ENCODE measurements at regions not wholly inside any gene's neighbourhood (a gene's known extent, or its start where the extent isn't known, plus 50 kb on each side); places are given as distances from the start of the nearest gene placed in this dataset.

- H3K27me3 ChIP-seq (ENCODE audit: control insufficient read depth in 2 of 2, insufficient read depth in 2 of 2, low read length in 2 of 2): no peaks in the 10 kb centered on the region
- BruUV-seq (replicated peaks): no TSS peak
- no peak for DNase-seq (ENCODE audit: low read depth, low spot score)
Measured at GRCh38 chr9:80204054-80204453, 632.3 kb downstream of the TLE4 start.

GRCh38 chr9:80197661-80198060 is 625.9 kb downstream of the TLE4 start:
- Histone ChIP-seq H3K27ac (ENCODE audit: insufficient read depth, low read depth, low read length) (no peak overlapping the region), H3K9me1 (replicated peaks; ENCODE audit: control insufficient read depth, extremely low read depth, insufficient read depth, low read length) (no peaks in the 10 kb centered on the region), H4K20me1 (replicated peaks; ENCODE audit: control insufficient read depth, extremely low read depth, insufficient read depth, low read length) (no peaks in the 10 kb centered on the region), H3K27me3 (ENCODE audit: control insufficient read depth in 2 of 2, insufficient read depth in 2 of 2, low read length in 2 of 2) (no peaks in the 10 kb centered on the region), H3K36me3 (ENCODE audit: control insufficient read depth in 2 of 2, extremely low read depth in 1 of 2, insufficient read depth in 2 of 2, low read length in 2 of 2) (no peaks in the 10 kb centered on the region), H3K79me2 (ENCODE audit: control insufficient read depth, insufficient read depth, low read length) (no peaks in the 10 kb centered on the region), H3K4me2 (ENCODE audit: insufficient read depth, low read length) (no peak overlapping the region), H3K4me1 (ENCODE audit: control insufficient read depth, extremely low read depth, insufficient read depth, low read length) (no peaks in the 10 kb centered on the region), H2AFZ (ENCODE audit: low read depth, low read length) (no peak overlapping the region), H3K9me3 (replicated peaks; ENCODE audit: control insufficient read depth, insufficient read depth, low read length) (no peaks in the 10 kb centered on the region), H3K4me3 (replicated peaks in 1 of 3; ENCODE audit: insufficient read depth in 1 of 3, low read depth in 1 of 3, low read length in 3 of 3) (no peak overlapping the region), H3K9ac (replicated peaks; ENCODE audit: extremely low read depth, insufficient read depth, low read length) (no peak overlapping the region)
- TF ChIP-seq POLR2A (IDR thresholded peaks at IDR 0.05; ENCODE audit: low read depth, low read length): no peak
- no peak for TF ChIP-seq GATA2 (IDR thresholded peaks at IDR 0.05; ENCODE audit: insufficient read depth, insufficient read length, low read depth, low read length)
- TF ChIP-seq CTCF (IDR thresholded peaks at IDR 0.05; ENCODE audit: extremely low read depth in 1 of 2, insufficient read depth in 1 of 2, low read depth in 1 of 2, low read length in 2 of 2): no peak
- no peak for TF ChIP-seq EZH2 (IDR thresholded peaks at IDR 0.05; ENCODE audit: borderline replicate concordance, low read depth, low read length, severe bottlenecking)
- no peak for TF ChIP-seq MYC (IDR thresholded peaks at IDR 0.05; ENCODE audit: low read depth, low read length)
- no peak for TF ChIP-seq FOS (IDR thresholded peaks at IDR 0.05; ENCODE audit: borderline replicate concordance, insufficient read depth, low read length)
- TF ChIP-seq JUN (IDR thresholded peaks at IDR 0.05; ENCODE audit: borderline replicate concordance, insufficient read depth, insufficient read length, low read depth): no peak
- no peak for TF ChIP-seq MAX (IDR thresholded peaks at IDR 0.05; ENCODE audit: insufficient read depth, insufficient read length)
- TF ChIP-seq POLR2AphosphoS5 (IDR thresholded peaks at IDR 0.05; ENCODE audit: insufficient read depth, low read depth, low read length): no peak
- ChIA-PET CTCF (no interaction called here), POLR2A (no interaction called here)
- intact Hi-C loops (cut with micrococcal nuclease) (no loop called here), dilution Hi-C loops (cut with MboI; ENCODE audit: extremely low pct_ligation_motif_present, low sequenced_read_pairs) (no loop called here)
- BruUV-seq (replicated peaks): no TSS peak
- DNase-seq (ENCODE audit: low read depth, low spot score): no peak
- no peak for FAIRE-seq

More at GRCh38 chr9:80204054-80204453, 632.3 kb downstream of the TLE4 start:
- Histone ChIP-seq H3K9me3 (replicated peaks; ENCODE audit: control insufficient read depth, insufficient read depth, low read length) (no peaks in the 10 kb centered on the region), H3K4me1 (ENCODE audit: control insufficient read depth, extremely low read depth, insufficient read depth, low read length) (no peaks in the 10 kb centered on the region), H3K36me3 (ENCODE audit: control insufficient read depth in 2 of 2, extremely low read depth in 1 of 2, insufficient read depth in 2 of 2, low read length in 2 of 2) (no peaks in the 10 kb centered on the region), H3K27ac (ENCODE audit: insufficient read depth, low read depth, low read length) (no peak overlapping the region), H3K4me2 (ENCODE audit: insufficient read depth, low read length) (no peak overlapping the region), H3K4me3 (replicated peaks in 1 of 3; ENCODE audit: insufficient read depth in 1 of 3, low read depth in 1 of 3, low read length in 3 of 3) (no peak overlapping the region), H3K79me2 (ENCODE audit: control insufficient read depth, insufficient read depth, low read length) (no peaks in the 10 kb centered on the region), H4K20me1 (replicated peaks; ENCODE audit: control insufficient read depth, extremely low read depth, insufficient read depth, low read length) (no peaks in the 10 kb centered on the region), H3K9me1 (replicated peaks; ENCODE audit: control insufficient read depth, extremely low read depth, insufficient read depth, low read length) (no peaks in the 10 kb centered on the region), H3K9ac (replicated peaks; ENCODE audit: extremely low read depth, insufficient read depth, low read length) (no peak overlapping the region), H2AFZ (ENCODE audit: low read depth, low read length) (no peak overlapping the region)
- FAIRE-seq: no peak
- dilution Hi-C loops (cut with MboI; ENCODE audit: extremely low pct_ligation_motif_present, low sequenced_read_pairs) (no loop called here), intact Hi-C loops (cut with micrococcal nuclease) (no loop called here)
- POLR2A ChIA-PET: no interaction called here
- CTCF ChIA-PET: no interaction called here
- TF ChIP-seq MAX (IDR thresholded peaks at IDR 0.05; ENCODE audit: insufficient read depth, insufficient read length): no peak
- no peak for TF ChIP-seq EZH2 (IDR thresholded peaks at IDR 0.05; ENCODE audit: borderline replicate concordance, low read depth, low read length, severe bottlenecking)
- no peak for TF ChIP-seq POLR2A (IDR thresholded peaks at IDR 0.05; ENCODE audit: low read depth, low read length)
- no peak for TF ChIP-seq MYC (IDR thresholded peaks at IDR 0.05; ENCODE audit: low read depth, low read length)
- no peak for TF ChIP-seq POLR2AphosphoS5 (IDR thresholded peaks at IDR 0.05; ENCODE audit: insufficient read depth, low read depth, low read length)
- TF ChIP-seq GATA2 (IDR thresholded peaks at IDR 0.05; ENCODE audit: insufficient read depth, insufficient read length, low read depth, low read length): no peak
- no peak for TF ChIP-seq FOS (IDR thresholded peaks at IDR 0.05; ENCODE audit: borderline replicate concordance, insufficient read depth, low read length)
- no peak for TF ChIP-seq JUN (IDR thresholded peaks at IDR 0.05; ENCODE audit: borderline replicate concordance, insufficient read depth, insufficient read length, low read depth)
